Activated T-helper 9 cell treated with anti-CD3 and anti-CD28 coated beads, Interleukin-2, amount 50 U/mL, for 16 hours (primary cell): ENCODE measurements at regions not wholly inside any gene's neighbourhood (a gene's known extent, or its start where the extent isn't known, plus 50 kb on each side); places are given as distances from the start of the nearest gene placed in this dataset.

Experiments
- DNase-seq: peaks from one replicate; pipeline ENCODE4 v3.0.0-alpha.2; 2020; ENCODE audit warnings: low read depth

GRCh38 chr12:125271892-125272291 is 206.7 kb downstream of the AACS start:
- no peak for DNase-seq

DNA sequence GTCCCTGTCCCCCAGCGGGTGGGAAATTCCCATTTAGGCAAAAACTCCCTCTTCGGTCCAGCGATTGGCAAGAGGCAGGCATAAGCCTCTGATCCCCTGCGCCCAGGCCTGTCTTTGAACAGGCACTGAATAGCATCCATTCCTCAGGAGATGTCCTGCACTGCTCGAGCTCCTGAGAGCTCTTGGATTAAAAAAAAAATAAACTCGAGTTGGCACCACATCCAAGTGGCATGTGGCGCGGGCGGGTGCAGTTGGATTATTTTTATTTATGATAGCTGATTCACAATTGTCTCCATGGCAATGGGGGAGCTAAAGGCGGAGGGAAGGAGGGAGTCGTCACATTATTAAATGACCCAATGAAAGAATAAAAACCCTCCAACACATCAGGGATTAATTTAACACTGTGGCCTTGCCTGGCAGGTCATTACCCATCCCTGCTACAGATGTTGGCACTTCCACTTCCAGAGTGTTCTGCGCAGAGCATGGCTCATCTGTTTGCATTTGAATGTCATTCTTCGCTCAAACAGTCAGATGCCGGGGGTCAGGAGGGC is 207.2 kb downstream of the AACS start:
- DNase-seq: no peak

DNA sequence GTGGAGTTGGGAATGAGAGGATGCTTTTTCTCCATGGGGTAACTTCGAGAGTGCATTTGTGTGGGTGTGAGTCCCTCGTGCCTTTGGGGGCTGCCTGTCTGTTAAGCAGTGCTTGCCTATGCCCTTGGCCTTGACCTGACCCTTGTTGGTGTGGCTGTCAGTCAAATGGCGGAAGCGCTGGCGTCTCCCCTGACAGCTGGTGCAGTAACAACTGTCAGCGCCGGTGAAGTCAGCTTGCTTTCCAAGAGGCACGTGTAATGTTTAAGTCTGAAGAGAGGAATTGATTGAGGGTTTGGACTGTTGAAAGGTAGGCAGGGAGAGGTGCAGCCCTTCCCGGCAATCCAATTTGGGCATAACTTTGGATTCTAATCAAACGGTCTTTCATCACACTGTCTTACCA is 211.3 kb downstream of the AACS start:
- DNase-seq: no peak

DNA sequence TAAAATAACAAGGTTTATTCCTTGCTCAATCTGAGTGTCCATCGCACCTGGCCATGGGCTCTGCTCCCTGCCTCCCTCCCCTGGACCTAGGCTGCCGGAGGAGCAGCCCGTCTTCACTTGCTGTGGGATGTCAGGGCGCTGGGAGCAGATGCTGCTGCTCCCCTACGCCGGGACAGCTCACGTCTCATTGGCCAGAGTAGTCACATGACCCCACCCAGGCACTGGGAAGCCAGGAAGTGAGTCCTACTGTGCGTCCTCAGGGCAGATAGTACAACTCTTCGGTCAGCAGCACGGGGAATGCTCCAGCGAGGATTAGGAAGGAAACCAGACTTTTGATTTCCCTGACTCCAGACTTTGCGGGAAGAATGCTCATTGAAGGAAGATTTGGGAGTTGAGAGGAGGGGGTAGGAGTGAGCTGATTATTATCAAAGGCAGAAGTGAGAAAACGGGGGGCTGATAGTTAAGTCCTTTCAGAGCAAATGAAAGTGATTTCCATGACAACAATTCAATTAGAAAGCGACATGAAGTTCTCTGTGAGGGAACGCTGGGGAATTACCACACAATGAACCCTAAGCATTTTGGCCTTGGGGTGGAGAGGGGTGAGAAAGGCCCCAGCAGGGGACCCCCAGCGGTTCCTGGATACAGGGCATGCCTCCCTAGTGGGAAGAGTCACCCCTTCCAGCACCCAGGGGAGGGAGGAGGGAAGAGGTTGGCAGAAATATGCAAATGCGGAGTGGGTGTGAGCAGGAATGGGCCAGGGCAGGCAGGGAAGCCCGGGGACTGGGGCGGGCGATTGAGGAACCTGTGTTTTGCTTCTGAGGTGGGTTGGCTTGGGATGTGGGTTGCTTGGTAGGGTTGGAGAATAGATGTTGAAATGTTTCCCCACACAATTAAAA is 215.5 kb downstream of the AACS start:
- no peak for DNase-seq

- DNase-seq: no peak
Measured at GRCh38 chr12:125282921-125283320, 217.7 kb downstream of the AACS start.

GRCh38 chr12:125283521-125283920 is 218.3 kb downstream of the AACS start:
- DNase-seq: no peak

GRCh38 chr12:125284087-125284486 is 218.9 kb downstream of the AACS start:
- DNase-seq: no peak

GRCh38 chr12:125284945-125285685 is 219.9 kb downstream of the AACS start:
- DNase-seq: no peak

DNA sequence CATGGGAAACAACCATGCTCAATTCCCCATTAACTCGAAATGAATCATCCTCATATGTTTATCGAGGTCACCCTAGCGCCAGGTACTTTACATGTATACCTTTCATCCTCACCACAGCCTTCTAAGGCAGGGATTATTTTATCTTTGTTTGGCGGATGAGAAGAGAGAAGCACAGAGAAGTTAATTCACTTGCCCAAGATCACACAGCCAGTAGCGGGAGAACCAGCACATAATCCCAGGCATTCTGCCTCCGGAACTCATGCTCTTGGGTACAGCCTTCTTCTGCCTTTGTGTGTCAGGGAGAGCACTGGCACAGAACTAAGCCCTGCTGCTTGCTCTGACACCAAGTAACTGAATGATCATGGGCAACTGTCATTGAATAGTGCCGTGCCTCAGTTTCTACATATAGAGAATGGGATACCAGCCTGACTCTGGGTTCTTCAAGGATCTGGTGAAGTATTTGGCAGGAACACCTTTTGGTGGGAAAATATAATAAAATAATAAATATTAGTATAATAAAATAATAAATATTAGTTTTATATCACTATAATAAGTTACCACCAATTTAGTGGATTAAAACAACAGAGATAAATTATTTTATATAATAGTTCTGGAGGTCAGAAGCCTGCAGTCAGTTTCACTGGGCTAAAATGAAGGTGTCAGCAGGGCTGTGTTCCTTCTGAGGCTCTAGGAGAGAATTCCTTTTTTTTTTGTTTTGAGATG is 220.9 kb downstream of the AACS start:
- no peak for DNase-seq

DNA sequence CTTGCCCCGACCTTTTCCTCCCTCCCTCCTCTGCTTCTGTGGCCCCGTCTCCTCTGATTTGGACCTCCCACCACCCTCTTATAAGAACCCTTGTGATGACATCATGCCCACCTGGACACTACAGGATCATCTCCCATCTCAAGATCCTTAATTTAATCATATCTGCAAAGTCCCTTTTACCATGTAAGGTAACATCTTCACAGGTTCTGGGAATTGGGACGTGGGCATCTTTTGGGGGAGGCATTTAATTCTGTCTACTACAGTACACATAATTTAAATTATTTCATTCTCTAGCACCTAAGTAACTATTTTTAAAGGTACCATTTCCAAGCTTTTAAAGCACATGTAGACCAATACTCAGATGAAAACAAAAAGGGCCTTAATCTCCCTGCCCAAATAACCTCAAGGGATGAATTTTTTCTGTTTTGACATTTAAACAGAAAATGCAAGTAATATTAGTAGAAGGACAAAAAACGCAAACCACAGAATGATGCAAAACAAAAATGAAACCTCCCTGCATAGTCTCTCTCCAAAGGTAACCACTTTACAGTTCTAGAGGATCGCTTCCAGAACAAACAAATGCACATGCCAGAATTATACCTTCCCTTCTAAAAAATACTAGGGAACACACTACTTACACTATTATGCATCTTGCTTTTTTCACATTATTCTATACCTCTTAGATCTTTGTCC is 222.1 kb downstream of the AACS start:
- no peak for DNase-seq

DNA sequence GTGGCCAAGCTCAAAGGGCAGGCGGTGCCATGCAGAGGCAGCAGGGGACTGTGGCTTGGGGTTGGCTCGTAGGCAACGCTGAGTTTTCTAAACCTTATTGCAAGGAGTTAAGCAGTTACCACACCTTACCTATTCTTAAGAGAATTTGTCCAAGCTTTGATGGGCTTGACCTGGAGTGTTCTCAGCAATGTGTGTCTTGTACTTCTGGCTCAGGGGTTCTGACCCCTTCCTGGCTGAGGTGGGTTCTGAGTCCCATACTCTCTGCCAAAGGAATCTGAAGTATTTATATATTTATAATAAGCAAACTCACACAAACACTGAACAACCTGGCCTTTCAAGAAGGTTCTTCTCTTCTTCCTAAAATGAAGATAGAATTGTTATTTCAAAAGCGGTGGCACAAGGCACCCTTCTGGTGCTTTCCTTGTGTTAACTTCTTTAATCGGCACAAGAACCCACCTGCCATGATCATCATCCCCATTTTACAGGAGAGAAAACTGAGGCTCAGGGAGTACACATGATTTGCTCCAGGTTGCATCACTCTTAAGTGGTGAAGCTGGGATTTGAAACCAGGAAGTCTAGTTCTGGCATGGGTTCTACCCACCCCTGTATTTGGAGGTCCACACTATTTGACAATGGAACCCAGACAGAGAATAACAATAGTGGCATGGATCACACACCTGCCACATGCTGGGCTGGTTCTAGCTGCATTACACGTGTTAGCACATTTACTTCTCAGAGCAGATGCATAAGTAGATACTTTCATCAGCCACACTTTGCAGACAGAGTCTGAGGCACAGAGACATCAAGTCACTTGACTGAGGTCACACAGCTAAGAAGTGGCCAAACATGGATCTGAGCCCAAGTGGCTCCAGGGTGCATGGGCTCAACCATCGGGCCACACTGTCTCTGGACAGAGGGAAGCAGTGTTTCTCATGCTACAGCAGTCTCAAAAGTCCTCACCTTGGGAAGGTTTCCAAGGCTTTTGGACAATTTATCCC is 224.0 kb downstream of the AACS start:
- DNase-seq: no peak

DNA sequence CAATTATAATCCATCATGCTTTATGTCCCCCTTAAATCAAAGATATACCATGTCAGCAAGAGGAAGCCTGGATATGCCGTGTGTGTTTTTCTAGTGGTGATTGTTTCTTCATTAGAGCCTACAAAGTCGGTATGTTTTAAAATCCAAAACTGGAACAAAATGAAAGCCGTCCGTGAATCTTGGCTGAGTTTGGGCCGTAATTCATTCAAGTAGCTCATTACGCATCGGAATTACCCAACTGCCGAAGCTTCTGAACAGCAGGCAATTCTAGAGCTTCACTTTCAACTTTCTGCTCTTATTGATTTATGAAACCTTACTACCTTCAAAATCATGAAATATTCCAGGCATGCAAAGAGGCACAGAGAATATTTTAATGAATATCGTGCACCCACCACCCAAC is 224.7 kb downstream of the AACS start:
- DNase-seq: no peak

DNA sequence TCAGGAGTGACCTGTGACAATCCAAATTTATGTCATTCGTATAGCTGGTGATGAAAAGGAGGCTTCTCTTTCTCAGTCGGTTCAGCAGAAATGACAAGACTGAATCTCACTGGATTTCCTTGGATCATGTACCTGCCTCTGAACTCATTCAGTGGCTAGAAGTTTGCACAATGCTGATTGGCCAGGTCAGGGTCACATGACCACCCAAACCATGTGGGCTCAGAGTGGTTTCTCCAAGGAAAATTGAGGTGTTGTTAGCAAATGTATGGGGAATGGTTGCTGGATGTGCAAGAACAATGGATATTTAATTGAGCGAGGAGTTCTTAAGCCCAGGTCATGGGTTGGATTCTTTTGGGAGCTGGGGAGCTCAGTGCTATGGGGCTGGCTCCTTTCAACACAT is 227.5 kb downstream of the AACS start:
- DNase-seq: no peak

DNA sequence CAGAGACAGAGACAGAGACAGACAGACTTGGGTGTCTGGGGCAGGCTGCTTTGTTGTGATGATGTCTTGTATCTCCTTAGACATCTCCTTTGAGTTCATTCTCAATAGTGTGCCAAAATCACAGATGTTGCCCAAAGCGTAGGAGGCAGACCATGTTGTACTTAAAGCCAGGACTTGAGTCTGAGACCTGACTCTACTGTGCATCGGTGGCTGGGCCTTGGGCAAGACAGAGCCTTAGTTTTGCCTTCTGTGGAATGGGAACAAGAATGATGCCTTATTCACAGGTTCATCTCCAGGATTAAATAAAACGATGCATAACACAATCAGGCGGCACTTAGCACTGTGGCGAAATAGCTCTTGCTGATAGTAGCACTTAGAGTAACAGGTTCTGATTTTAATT is 230.3 kb downstream of the AACS start:
- DNase-seq: no peak

DNA sequence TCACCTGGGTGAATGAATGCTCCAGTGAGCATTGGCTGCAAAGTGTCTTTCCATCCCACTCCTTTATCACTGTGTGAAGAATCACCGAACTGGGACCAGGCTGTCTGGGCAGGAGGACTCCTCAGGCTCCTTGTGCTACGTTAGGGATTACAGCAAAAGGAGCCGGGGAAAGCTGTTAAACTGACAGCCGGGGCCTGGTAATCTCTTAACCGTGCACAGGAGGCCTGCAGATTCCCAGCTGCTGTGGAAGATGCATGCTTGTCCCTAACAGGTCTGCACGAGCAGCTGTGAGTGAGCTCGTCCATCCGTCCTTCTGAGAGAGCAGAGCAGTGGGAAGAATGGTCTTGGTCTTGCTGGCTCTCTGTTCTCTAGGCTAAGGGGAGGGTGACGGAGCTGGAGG is 231.5 kb downstream of the AACS start:
- DNase-seq: no peak

- DNase-seq: no peak
Measured at GRCh38 chr12:125299840-125300239, 234.6 kb downstream of the AACS start.

GRCh38 chr12:125300249-125300648 is 235.0 kb downstream of the AACS start:
- no peak for DNase-seq

DNA sequence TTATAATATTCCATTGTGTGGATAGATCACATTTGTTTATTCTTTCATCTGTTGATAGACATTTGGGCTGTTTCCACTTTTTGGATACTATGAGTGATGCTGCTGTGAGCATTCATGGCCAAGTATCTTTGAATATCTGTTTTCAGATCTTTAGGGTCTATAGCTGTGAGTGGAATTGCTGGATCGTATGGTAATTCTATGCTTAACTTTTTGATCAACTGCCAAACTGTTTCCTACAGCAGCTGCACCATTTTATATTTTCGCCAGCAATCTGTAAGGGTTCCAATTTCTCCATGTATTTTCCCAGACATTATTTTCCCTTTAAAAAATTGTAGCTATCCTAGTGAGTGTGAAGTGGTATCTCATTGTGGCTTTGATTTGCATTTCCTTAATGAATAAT is 238.1 kb downstream of the AACS start:
- no peak for DNase-seq

DNA sequence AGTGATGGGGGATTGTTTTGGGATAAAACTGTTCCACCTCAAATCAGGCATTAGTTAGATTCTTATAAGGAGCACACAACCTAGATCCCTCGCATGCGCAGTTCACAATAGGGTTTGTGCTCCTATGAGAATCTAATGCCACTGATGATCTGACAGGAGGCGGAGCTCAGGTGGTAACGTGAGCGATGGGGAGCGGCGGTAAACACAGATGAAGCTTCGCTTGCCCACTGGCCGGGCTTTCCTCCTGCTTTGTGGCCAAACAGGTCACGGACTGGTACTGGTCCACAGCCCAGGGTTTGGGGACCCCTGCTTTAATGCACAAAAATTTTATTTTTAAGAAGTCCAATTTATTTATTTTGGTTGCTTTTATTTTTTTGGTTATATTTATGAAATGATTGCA is 238.8 kb downstream of the AACS start:
- DNase-seq: no peak

DNA sequence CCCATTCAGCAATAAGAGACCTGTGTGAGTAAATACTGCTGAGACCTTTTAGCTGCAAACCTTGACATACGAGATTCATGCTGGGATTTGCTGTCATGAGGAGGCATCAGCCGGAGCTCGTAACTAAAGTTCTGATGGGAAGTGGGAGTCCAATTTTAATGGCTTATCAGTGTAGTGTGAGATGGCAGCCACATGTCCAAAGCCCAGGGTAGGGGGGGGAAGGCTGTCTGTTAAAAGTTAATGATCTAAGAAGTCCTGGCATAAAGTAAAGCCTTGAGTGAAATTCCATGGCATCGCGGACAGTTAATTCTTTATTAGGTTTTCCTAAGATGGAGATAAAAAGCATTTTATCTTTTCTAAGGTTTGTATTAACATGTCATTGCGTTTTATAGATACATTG is 240.0 kb downstream of the AACS start:
- DNase-seq: no peak

DNA sequence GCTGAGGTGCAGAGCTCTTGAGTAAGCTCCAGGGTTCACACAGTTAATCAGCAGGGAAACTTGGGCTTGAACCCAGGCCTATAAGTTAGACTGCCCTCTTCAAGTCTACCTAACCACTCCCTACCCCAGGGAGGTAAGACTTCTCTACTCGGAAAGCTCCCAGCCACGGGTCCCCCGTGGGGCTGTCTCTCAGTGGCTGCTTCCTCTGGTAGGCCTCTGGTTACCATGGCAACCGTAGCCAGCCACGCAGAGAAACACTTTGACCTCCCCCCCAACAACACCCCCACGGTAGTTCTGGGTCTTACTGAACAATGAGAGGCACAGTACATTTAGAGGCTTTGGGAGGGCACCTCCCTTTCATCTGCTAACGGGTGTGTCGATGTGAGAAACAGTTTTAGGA is 245.2 kb downstream of the AACS start:
- no peak for DNase-seq
